Activated CD4-positive, alpha-beta T cell treated with anti-CD3 and anti-CD28 coated beads, Interleukin-2, amount 10 ng/mL, durations not matched to agents 7 days and 5 days (primary cell): ENCODE measurements at regions not wholly inside any gene's neighbourhood (a gene's known extent, or its start where the extent isn't known, plus 50 kb on each side); places are given as distances from the start of the nearest gene placed in this dataset.

Source experiments
- CTCF ChIA-PET: fragments of 350-600 bp; sonication (Branson Sonifier 250); formaldehyde crosslinking; loops from one replicate; lab custom pipeline; 2021; ENCODE audit warnings: antibody characterized with exemption; lab: Charles Lee
- POLR2A ChIA-PET: fragments of 350-600 bp; sonication (Branson Sonifier 250); formaldehyde crosslinking; loops from one replicate; lab custom pipeline; 2021; ENCODE audit warnings: antibody characterized with exemption; lab: Charles Lee
- DNase-seq: peaks from one replicate; pipeline ENCODE4 v3.0.0-alpha.2; 2020
- H3K27ac Mint-ChIP-seq: one replicate; pipeline ENCODE4 v1.8.0; 2021; ENCODE audit warnings: mild to moderate bottlenecking, moderate library complexity, mixed read lengths
- H3K27me3 Mint-ChIP-seq: one replicate; pipeline ENCODE4 v1.8.0; 2021; ENCODE audit warnings: mixed read lengths
- H3K36me3 Mint-ChIP-seq: one replicate; pipeline ENCODE4 v1.8.0; 2021; ENCODE audit warnings: low read depth, mixed read lengths
- H3K4me1 Mint-ChIP-seq: one replicate; pipeline ENCODE4 v1.8.0; 2021; ENCODE audit warnings: mixed read lengths
- H3K4me3 Mint-ChIP-seq: one replicate; pipeline ENCODE4 v1.8.0; 2021; ENCODE audit warnings: mild to moderate bottlenecking, moderate library complexity, mixed read lengths
- H3K9me3 Mint-ChIP-seq: one replicate; pipeline ENCODE4 v1.8.0; 2021; ENCODE audit warnings: mixed read lengths

DNA sequence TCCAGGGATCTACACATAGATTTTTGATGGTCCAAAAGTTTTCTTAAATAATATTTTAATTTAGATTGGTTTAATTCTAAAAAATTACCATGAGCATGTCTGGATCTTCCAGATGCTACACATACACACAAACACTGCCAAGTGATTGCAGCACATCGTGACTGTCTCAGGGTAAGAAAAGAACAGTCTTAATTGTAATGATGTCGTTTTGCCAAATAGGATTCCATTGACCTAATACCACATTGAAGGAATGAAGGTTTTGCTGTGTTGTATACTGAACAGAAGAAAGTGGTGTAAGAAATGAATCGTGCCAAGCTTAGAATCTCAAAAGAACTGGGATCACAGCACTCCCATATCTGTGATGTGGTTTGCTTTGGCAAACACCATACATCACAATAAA lies 633.3 kb upstream of the CAMK1G start:
- H3K27me3 Mint-ChIP-seq, result no peaks in the 10 kb centered on the region
- H3K36me3 Mint-ChIP-seq, result no peaks in the 10 kb centered on the region
- no peak overlapping the region for H3K4me3 Mint-ChIP-seq
- H3K9me3 Mint-ChIP-seq, result no peaks in the 10 kb centered on the region
- no peaks in the 10 kb centered on the region for H3K4me1 Mint-ChIP-seq
- ChIA-PET CTCF (no interaction called here), POLR2A (no interaction called here)
- H3K27ac Mint-ChIP-seq, result no peak overlapping the region
- no peak for DNase-seq

DNA sequence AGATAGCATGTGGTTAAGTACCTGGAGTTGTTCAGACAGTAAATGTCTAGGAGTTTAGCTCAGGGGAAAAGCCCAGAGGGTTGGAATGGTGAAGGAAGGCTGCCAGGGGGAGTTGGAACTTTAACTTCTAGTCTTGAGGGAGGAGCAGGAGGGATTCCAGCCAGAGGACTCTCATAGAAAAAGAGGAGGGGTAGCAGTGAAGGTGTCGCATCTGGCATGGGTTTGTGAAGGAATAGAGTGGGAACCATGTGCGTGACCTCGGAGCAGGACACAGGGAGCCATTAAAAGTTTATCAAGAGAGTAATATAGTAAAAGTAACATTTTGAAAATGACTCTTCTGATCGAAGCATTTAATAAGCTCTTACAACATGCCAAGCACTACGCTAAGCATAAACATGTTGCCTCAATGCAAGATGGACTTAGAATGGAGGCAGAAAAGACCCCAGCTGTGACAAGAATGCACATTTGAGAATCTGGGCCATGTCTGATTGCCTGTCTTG lies 632.4 kb upstream of the CAMK1G start:
- H3K27me3 Mint-ChIP-seq, result no peaks in the 10 kb centered on the region
- no peaks in the 10 kb centered on the region for H3K36me3 Mint-ChIP-seq
- DNase-seq, result no peak
- ChIA-PET CTCF (no interaction called here), POLR2A (no interaction called here)
- H3K9me3 Mint-ChIP-seq, result no peaks in the 10 kb centered on the region
- H3K4me3 Mint-ChIP-seq, result no peak overlapping the region
- no peak overlapping the region for H3K27ac Mint-ChIP-seq
- no peaks in the 10 kb centered on the region for H3K4me1 Mint-ChIP-seq

- ChIA-PET POLR2A (no interaction called here), CTCF (no interaction called here)
- H3K4me3 Mint-ChIP-seq, result no peak overlapping the region
- no peak for DNase-seq
- H3K9me3 Mint-ChIP-seq, result no peaks in the 10 kb centered on the region
- no peaks in the 10 kb centered on the region for H3K36me3 Mint-ChIP-seq
- H3K4me1 Mint-ChIP-seq, result no peaks in the 10 kb centered on the region
- H3K27me3 Mint-ChIP-seq, result peaks cover 2% of the 10 kb centered on the region
- no peak overlapping the region for H3K27ac Mint-ChIP-seq
Observed at GRCh38 chr1:208951908-208952307, 631.6 kb upstream of the CAMK1G start.

DNA sequence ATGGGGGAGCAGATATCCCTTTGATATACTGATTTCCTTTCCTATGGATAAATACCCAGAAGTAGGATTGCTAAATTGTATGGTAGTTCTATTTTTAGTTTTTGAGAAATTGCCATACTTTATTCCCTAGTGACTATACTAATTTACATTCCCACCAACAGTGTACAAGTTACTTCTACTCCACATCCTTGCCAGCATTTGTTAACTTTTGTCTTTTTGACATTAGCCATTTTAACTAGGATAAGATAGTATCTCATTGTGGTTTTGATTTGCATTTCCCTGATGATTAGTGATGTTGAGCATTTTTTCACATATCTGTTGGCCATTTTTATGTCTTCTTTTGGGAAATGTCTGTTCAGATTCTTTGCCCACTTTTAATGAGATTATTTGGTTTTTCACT lies 620.6 kb upstream of the CAMK1G start:
- peaks cover 3% of the 10 kb centered on the region for H3K9me3 Mint-ChIP-seq
- H3K4me1 Mint-ChIP-seq, result no peaks in the 10 kb centered on the region
- CTCF ChIA-PET, result no interaction called here
- H3K27me3 Mint-ChIP-seq, result no peaks in the 10 kb centered on the region
- POLR2A ChIA-PET, result no interaction called here
- DNase-seq, result no peak
- no peak overlapping the region for H3K4me3 Mint-ChIP-seq
- H3K36me3 Mint-ChIP-seq, result no peaks in the 10 kb centered on the region
- H3K27ac Mint-ChIP-seq, result no peak overlapping the region

- ChIA-PET POLR2A (no interaction called here), CTCF (no interaction called here)
- no peaks in the 10 kb centered on the region for H3K27me3 Mint-ChIP-seq
- H3K36me3 Mint-ChIP-seq, result no peaks in the 10 kb centered on the region
- no peaks in the 10 kb centered on the region for H3K4me1 Mint-ChIP-seq
- H3K27ac Mint-ChIP-seq, result no peak overlapping the region
- no peak for DNase-seq
- H3K4me3 Mint-ChIP-seq, result no peak overlapping the region
- H3K9me3 Mint-ChIP-seq, result no peaks in the 10 kb centered on the region
Observed at GRCh38 chr1:208965351-208965750, 618.2 kb upstream of the CAMK1G start.

GRCh38 chr1:208967334-208967733 lies 616.2 kb upstream of the CAMK1G start:
- H3K9me3 Mint-ChIP-seq, result no peaks in the 10 kb centered on the region
- H3K27ac Mint-ChIP-seq, result no peak overlapping the region
- CTCF ChIA-PET, result no interaction called here
- POLR2A ChIA-PET, result no interaction called here
- H3K4me1 Mint-ChIP-seq, result no peaks in the 10 kb centered on the region
- DNase-seq, result no peak
- no peaks in the 10 kb centered on the region for H3K27me3 Mint-ChIP-seq
- H3K4me3 Mint-ChIP-seq, result no peak overlapping the region
- H3K36me3 Mint-ChIP-seq, result no peaks in the 10 kb centered on the region

GRCh38 chr1:208974717-208975116 lies 608.8 kb upstream of the CAMK1G start:
- no peak overlapping the region for H3K4me3 Mint-ChIP-seq
- DNase-seq, result no peak
- ChIA-PET POLR2A (no interaction called here), CTCF (no interaction called here)
- H3K27me3 Mint-ChIP-seq, result peaks cover 6% of the 10 kb centered on the region
- H3K4me1 Mint-ChIP-seq, result no peaks in the 10 kb centered on the region
- no peak overlapping the region for H3K27ac Mint-ChIP-seq
- no peaks in the 10 kb centered on the region for H3K9me3 Mint-ChIP-seq
- H3K36me3 Mint-ChIP-seq, result no peaks in the 10 kb centered on the region

DNA sequence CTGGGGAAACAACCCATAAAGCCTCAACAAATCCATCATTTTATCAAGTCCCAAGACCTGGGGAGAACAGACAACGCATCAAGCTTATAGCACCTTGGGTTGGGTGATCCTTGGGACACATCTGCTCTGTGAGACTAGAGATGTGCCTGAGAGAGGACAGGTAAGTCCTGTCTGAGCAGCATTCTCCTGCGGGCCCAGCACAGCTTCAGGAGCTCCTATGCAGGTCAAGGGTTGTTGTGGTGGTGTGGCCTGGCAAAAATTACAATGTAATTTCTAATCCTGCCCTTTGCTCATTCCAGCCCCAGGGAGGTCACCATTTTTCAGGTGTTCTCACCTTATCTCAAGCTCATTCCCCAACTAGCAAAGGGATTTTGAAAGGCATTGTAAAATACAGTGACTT lies 608.1 kb upstream of the CAMK1G start:
- DNase-seq, result no peak
- ChIA-PET CTCF (no interaction called here), POLR2A (no interaction called here)
- no peaks in the 10 kb centered on the region for H3K36me3 Mint-ChIP-seq
- H3K27me3 Mint-ChIP-seq, result peaks cover 6% of the 10 kb centered on the region
- H3K27ac Mint-ChIP-seq, result no peak overlapping the region
- H3K4me3 Mint-ChIP-seq, result no peak overlapping the region
- no peaks in the 10 kb centered on the region for H3K4me1 Mint-ChIP-seq
- no peaks in the 10 kb centered on the region for H3K9me3 Mint-ChIP-seq

DNA sequence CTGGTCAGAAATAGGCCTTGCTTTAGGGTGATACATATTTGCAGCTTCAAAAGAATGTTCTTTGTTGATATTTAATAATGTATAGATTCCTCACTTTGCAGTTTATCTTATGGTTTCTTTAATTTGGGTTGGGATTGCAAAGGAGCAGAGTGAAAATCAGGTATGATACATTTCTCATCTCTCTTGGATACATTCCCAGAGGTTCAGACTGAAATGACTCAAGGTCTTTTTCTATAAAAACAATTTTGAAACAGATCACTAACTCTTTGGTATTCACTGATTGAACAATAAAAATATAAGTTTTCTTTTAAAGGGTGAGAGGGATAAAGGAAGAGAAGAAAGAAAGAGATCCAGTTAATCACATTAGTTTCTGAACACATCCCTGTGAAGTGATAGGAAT lies 606.5 kb upstream of the CAMK1G start:
- H3K36me3 Mint-ChIP-seq, result no peaks in the 10 kb centered on the region
- DNase-seq, result no peak
- ChIA-PET CTCF (no interaction called here), POLR2A (no interaction called here)
- H3K9me3 Mint-ChIP-seq, result no peaks in the 10 kb centered on the region
- no peaks in the 10 kb centered on the region for H3K4me1 Mint-ChIP-seq
- no peak overlapping the region for H3K27ac Mint-ChIP-seq
- peaks cover 13% of the 10 kb centered on the region for H3K27me3 Mint-ChIP-seq
- no peak overlapping the region for H3K4me3 Mint-ChIP-seq

DNA sequence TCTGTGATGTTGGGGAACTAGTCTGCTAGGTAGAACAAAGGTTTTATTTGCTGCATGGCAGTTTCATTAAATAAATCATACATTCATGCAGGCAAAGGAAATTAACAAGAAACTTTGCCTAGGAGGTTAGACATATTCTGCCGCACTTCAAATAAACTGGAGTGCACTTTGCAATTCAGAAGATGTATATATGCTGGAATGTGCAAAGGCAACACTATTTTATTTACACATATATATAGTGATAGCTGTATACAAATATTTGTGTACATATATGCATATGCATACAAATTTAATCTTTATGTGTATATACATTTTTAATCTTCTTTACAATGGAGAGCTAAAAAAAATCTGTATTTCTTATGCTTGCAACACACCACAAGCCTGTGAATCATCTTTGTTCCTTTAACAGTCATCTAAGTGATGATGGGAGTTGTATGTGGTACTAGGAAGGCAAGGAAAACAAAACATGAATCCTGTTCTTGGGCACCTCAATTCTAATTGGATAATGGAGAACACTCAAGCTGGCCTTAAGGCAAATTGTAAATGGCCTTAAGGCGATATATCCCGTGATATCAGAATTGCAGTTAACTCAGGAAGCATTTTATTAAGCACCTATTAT lies 605.8 kb upstream of the CAMK1G start:
- CTCF ChIA-PET, result no interaction called here
- POLR2A ChIA-PET, result no interaction called here
- no peak for DNase-seq
- no peaks in the 10 kb centered on the region for H3K4me1 Mint-ChIP-seq
- no peaks in the 10 kb centered on the region for H3K9me3 Mint-ChIP-seq
- no peak overlapping the region for H3K27ac Mint-ChIP-seq
- peaks cover 13% of the 10 kb centered on the region for H3K27me3 Mint-ChIP-seq
- no peaks in the 10 kb centered on the region for H3K36me3 Mint-ChIP-seq
- H3K4me3 Mint-ChIP-seq, result no peak overlapping the region

DNA sequence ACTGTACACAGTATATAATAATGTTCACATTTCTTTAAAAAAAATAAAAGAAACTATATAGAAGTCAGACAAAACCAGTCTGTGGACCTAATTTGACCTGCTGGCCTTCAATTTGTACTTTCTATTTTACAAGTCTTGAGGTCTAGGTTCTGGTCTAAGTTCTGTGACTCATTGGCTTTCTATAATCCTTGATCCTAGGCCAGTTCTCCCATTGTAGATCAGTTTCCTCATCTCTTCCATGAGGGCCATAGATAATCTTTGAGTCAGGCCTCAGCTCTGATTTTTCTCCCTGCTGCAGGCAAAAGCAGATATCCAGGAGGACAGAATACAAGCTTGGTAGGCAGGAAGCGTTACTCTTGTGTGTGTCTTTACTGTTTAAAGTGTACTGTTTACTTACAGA lies 603.7 kb upstream of the CAMK1G start:
- Mint-ChIP-seq H3K9me3 (no peaks in the 10 kb centered on the region), H3K27ac (no peak overlapping the region), H3K27me3 (peaks cover 10% of the 10 kb centered on the region), H3K36me3 (no peaks in the 10 kb centered on the region), H3K4me1 (no peaks in the 10 kb centered on the region), H3K4me3 (no peak overlapping the region)
- ChIA-PET CTCF (no interaction called here), POLR2A (no interaction called here)
- no peak for DNase-seq

DNA sequence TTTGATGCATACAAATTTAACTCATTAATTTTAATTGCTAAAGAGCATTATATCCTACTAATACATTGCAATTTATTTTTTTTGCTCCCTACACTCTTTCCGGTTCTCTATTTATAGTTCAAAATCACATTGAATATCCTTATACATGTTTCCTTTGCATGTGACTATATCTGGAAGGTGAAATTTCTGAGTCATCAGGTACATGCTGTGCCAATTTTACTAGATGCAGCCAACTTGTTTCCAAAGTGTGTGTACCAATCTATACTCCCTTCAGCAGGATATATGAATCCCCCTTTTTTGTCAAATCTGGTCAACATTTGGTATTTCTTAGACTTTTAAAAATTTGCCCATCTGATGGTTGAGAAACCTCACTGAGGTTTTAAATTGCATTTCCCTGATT lies 602.9 kb upstream of the CAMK1G start:
- CTCF ChIA-PET, result no interaction called here
- DNase-seq, result no peak
- Mint-ChIP-seq H3K27ac (no peak overlapping the region), H3K27me3 (peaks cover 10% of the 10 kb centered on the region), H3K4me3 (no peak overlapping the region), H3K4me1 (no peaks in the 10 kb centered on the region), H3K36me3 (no peaks in the 10 kb centered on the region), H3K9me3 (no peaks in the 10 kb centered on the region)
- POLR2A ChIA-PET, result no interaction called here

GRCh38 chr1:208985231-208985630 lies 598.3 kb upstream of the CAMK1G start:
- Mint-ChIP-seq H3K4me3 (no peak overlapping the region), H3K9me3 (peaks cover 3% of the 10 kb centered on the region), H3K4me1 (peaks cover 25% of the 10 kb centered on the region), H3K36me3 (no peaks in the 10 kb centered on the region), H3K27me3 (peaks cover 13% of the 10 kb centered on the region), H3K27ac (no peak overlapping the region)
- no peak for DNase-seq
- POLR2A ChIA-PET, result no interaction called here
- CTCF ChIA-PET, result no interaction called here

DNA sequence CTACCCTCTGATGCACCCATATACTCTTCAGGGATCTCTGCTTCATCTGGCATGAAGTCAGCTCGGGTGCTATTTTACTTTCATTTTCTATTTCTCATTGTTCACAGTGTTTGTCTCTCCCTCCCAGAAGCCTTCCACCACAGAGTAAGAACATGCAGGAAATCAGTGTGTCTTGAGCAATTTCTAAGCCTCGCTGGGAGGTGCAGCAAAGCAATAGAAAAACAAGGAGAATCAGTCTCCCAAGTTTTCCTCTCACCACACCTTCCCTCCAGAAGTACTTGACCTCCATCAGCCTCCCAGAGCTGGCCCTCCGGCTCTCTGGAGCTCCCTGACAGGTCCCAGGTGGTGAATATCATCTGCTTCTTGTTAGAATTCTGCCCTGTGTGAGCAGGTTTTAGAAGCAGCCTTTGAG lies 594.7 kb upstream of the CAMK1G start:
- CTCF ChIA-PET, result interaction anchor here (0.8 to 1.4 kb wide), 4 partner anchors 14 to 188 kb away, joined by 3 read pairs; no protein-coding TSS in a partner anchor
- Mint-ChIP-seq H3K4me3 (peak overlapping the region; percentile 71), H3K9me3 (peaks cover 10% of the 10 kb centered on the region), H3K27ac (peak overlapping the region; percentile 95), H3K36me3 (no peaks in the 10 kb centered on the region), H3K27me3 (peaks cover 17% of the 10 kb centered on the region), H3K4me1 (peaks cover 25% of the 10 kb centered on the region)
- POLR2A ChIA-PET, result interaction anchor here (0.6 to 0.7 kb wide), 3 partner anchors 52 to 794 kb away, joined by 3 to 8 read pairs (median 3); no protein-coding TSS in a partner anchor
- peak; percentile 49 for DNase-seq
